GM21528 (cell line): ENCODE measurements at regions not wholly inside any gene's neighbourhood (a gene's known extent, or its start where the extent isn't known, plus 50 kb on each side); places are given as distances from the start of the nearest gene placed in this dataset.

Source experiments
- ATAC-seq: cut with Tn5 transposase; IDR thresholded peaks from one replicate; pipeline ENCODE4 v1.9.1; 2021; ENCODE audit warnings: mild to moderate bottlenecking, moderate library complexity; ENCODE audit not compliant: unreplicated experiment, low FRiP score

- ATAC-seq: no peak
These were observed 82.0 kb upstream of the PTGFR start for GRCh38 chr1:78408810-78409209.

GRCh38 chr1:78410643-78411042, 80.1 kb upstream of the PTGFR start:
- no peak for ATAC-seq

- ATAC-seq: no peak
These were observed 79.1 kb upstream of the PTGFR start for GRCh38 chr1:78411707-78412106.

GRCh38 chr1:78415165-78415564, 75.6 kb upstream of the PTGFR start:
- ATAC-seq: no peak

- no peak for ATAC-seq
These were observed 71.5 kb upstream of the PTGFR start for GRCh38 chr1:78419309-78419708.

GRCh38 chr1:78420181-78420580, 70.6 kb upstream of the PTGFR start:
- ATAC-seq: no peak

- ATAC-seq: no peak
These were observed 70.1 kb upstream of the PTGFR start for GRCh38 chr1:78420688-78421087.

GRCh38 chr1:78424720-78425119, 66.1 kb upstream of the PTGFR start:
- no peak for ATAC-seq

- ATAC-seq: no peak
These were observed 64.4 kb upstream of the PTGFR start for GRCh38 chr1:78426408-78426807.

- no peak for ATAC-seq
These were observed 63.3 kb upstream of the PTGFR start for GRCh38 chr1:78427506-78427905.

- ATAC-seq: no peak
These were observed 58.8 kb upstream of the PTGFR start for GRCh38 chr1:78432016-78432415.

GRCh38 chr1:78434351-78434750, 56.4 kb upstream of the PTGFR start:
- no peak for ATAC-seq

- no peak for ATAC-seq
These were observed 53.8 kb upstream of the PTGFR start for GRCh38 chr1:78436961-78437360.

GRCh38 chr1:78437396-78437795, 53.4 kb upstream of the PTGFR start:
- ATAC-seq: no peak

- ATAC-seq: no peak
These were observed 52.8 kb upstream of the PTGFR start for GRCh38 chr1:78437941-78438340.

GRCh38 chr1:78440381-78440793, 50.4 kb upstream of the PTGFR start:
- no peak for ATAC-seq
